T1000 (cell line): ENCODE measurements at regions not wholly inside any gene's neighbourhood (a gene's known extent, or its start where the extent isn't known, plus 50 kb on each side); places are given as distances from the start of the nearest gene placed in this dataset.

Experiments
- DNase-seq: peaks from one replicate; lab custom pipeline; 2025; ENCODE audit warnings: mixed read lengths; lab: John Stamatoyannopoulos, UW

DNA sequence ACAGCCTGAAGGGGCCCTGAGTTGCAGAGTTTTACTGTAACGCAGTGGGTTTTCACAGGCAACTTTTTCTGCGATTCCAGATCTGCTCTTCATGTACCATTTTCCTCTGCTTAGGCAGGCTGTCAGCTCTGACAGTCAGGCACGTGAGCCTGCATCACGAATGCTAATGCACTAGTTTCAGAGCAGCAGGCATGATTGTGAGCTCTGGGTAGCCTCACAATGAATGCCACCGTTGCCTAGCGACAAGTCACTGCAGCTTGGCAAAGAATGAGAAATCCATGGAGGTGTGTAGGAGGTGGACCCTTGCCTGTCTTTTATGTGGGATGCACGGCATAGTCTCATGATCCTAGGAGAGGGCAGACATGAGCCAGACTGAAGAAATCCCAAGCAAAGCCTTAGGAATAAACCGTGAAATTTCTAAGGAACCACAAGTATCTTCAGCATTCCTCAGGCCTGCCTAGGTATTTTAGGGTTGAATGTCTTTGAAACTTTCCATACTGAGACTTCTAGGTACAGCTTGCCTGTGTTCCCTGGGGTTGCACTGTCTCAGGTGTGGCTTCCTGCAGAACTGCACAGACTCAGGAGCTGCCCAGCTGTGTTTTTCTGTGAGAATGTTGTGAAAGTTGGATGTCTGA lies 774.7 kb upstream of the TSPY4 start:
- DNase-seq, result no peak

DNA sequence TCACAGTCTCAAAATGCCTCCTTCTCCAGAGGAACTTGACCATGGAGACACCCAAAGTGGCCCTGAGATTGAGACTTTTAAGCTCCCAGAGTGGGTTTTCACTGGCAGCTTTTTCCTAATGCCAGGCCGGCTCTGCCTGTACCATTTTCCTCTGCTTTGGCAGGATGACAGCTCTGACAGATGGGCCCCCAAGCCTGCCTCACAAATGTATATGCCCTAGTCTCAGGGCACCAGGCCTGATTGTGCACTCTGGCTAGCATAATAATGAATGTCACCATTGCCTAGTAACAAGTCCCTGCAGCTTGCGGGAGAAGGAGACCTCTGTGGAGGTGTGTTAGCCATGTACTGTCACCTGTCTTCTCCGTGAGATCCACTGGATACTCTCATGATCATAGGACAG lies 772.8 kb upstream of the TSPY4 start:
- DNase-seq, result no peak

DNA sequence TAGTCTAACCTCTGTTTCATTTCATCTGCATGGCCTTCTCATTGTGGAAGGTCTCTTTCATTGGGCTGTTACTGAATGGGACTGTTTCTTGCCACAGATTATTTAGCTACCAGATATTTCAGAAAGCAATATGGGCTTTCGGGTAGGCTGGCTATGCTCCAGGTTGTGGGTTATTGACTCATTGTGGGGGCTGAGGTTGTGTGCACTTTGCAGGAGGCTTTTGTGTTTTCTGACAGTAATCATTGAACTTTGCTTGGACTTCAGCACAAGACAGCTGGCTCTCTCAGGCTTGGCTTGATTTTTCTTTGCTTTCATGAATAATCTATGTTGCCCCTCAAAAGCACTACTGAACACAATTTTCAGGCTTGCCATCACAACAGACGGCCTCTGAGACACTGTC lies 771.1 kb upstream of the TSPY4 start:
- DNase-seq, result no peak

DNA sequence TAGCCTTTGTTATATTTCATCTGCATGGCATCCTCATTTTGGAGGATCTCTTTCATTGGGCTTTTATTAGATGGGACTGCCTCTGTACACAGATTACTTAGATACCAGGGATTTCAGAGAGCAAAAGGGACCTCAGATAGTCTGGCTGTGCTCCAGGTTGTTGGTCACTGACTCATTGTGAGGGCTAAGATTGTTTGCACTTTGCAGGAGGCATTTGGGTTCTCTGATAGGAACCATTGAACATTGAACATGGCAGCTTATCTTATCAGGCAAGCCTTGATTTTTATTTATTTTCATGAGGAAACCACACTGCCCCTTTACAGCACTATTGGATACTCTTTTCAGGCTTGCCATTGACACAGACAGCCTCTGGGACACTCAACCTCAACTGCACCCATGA lies 766.9 kb upstream of the TSPY4 start:
- DNase-seq, result no peak

- no peak for DNase-seq
These were observed 764.3 kb upstream of the TSPY4 start for GRCh38 chrY:8572916-8573315.

- DNase-seq, result no peak
These were observed 754.9 kb upstream of the TSPY4 start for GRCh38 chrY:8582277-8582850.

DNA sequence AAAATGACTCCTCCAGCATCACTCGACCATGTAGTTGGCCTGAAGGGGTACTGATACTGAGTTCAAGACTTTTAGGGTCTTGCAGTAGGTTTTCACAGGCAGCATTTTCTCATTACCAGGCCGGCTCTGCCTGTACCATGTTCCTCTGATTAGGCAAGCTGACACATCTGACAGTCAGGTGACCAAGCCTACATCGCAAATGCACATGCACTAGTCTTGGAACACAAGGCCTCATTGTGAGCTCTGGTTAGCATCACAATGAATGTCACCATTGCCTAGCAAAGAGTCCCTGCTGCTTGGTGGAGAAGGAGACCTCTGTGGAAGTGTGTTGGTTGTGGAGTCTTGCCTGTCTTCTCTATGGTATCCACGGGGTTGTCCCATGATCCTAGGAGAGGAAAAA lies 754.1 kb upstream of the TSPY4 start:
- no peak for DNase-seq

GRCh38 chrY:8590641-8591040 lies 746.6 kb upstream of the TSPY4 start:
- DNase-seq, result no peak

GRCh38 chrY:8591821-8592516 lies 745.3 kb upstream of the TSPY4 start:
- DNase-seq, result no peak

DNA sequence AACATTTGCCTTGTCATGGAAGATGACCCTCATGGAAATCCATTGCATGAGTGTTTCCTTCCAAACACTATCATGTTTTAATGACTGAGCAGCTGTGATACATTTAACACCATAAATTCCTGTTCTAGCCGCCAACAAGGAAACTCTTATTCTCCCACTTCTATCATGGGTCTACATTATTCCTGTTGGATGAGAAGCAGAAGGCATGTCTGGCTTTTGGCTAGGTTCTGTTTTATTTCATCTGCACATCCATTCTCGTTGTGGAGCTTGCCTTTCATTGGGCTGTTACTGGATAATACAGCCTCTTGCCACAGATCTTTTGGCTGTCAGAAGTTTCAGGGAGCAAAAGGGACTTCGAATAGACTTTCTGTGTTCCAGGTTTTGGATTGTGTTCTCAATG lies 742.6 kb upstream of the TSPY4 start:
- no peak for DNase-seq

GRCh38 chrY:8599141-8599540 lies 738.1 kb upstream of the TSPY4 start:
- DNase-seq, result no peak

GRCh38 chrY:8610620-8611019 lies 726.6 kb upstream of the TSPY4 start:
- no peak for DNase-seq

DNA sequence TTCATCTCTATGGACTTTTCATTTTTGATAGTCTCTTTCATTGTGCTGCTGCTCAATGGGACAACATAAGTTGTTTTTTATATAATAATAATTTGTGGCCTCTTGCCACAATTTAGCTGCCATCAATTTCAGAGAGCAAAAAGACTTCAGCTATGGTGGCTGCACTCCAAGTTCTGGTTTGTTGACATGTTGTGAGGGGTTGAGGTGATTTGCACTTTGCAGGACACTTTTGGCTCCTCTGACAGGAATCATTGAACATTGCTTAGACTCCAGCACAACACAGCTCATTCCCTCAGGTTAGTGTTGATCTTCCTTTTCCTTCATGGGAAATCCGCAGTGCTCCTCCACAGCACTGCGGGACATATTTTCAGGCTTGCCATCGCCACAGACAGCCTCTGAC lies 725.4 kb upstream of the TSPY4 start:
- DNase-seq, result no peak

DNA sequence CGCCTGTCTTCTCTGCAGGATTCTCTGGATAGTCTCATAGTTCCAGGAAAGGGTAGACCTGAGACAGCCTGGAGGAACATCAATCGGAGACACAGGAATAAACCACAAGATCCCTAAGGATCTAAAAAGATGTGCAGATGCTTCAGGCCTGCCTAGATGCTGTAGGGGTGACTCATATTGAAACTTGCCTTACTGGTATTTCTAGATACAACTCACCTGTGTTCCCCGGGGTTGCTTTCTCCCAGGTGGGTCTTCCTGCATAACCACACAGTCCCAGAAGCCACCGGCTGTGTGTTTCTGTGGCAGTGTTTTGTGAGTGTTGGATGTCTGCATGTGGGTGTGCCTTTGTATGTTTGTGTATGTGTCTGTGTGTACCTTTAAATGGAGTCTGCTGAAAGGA lies 719.0 kb upstream of the TSPY4 start:
- no peak for DNase-seq

- DNase-seq, result no peak
These were observed 715.1 kb upstream of the TSPY4 start for GRCh38 chrY:8622156-8622555.

DNA sequence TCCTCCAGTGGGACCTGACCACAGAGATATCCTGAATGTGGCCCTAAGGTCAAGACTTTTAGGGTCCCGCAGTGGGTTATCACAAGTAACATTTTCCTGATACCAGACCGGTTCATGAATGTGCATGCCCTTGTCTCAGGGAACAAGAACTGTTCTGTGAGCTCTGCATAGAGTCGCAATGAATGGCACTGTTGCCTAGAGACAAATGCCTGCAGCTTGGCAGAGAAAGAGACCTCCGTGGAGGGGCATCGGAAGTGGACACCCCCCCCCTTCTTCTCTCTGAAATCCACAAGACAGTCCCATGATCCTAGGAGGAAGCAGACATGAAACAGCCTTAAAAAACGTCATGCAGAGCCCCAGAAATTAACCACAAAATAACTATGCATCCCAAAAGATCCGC lies 714.4 kb upstream of the TSPY4 start:
- no peak for DNase-seq

DNA sequence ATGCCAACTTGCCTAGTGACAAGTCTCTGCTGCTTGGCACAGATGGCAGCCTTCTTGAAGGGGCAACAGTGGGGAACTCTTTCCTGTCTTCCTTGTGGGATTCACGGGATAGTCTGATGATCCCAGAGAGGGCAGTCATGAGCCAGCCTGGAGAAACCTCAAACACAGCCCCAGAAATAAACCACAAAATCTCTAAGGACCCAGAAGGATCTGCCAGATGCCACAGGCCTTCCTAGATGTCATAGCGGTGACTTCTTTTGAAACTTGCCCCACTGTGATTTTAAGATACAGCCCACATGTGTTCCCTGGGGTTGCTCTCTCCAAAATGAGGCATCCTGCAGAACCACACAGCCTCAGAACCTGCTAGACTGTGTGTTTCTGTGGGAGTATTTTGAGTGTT lies 707.6 kb upstream of the TSPY4 start:
- no peak for DNase-seq

DNA sequence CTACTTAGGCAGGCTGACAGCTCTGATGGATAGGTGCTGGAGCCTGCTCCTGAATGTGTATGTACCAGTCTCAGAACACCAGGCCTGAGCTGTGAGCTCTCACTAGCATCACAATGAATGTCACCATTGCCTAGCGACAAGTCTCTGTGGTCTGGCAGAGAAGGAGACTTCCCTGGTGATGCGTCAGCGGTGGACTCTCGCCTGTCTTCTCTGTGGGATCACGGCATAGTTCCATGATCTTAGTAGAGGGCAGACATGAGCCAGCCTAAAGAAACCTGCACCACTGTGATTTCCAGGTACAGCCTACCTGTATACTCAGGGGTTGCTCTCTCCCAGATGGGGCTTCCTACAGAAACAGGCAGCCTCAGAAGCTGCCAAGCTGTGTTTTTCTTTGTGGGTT lies 699.2 kb upstream of the TSPY4 start:
- DNase-seq, result no peak

DNA sequence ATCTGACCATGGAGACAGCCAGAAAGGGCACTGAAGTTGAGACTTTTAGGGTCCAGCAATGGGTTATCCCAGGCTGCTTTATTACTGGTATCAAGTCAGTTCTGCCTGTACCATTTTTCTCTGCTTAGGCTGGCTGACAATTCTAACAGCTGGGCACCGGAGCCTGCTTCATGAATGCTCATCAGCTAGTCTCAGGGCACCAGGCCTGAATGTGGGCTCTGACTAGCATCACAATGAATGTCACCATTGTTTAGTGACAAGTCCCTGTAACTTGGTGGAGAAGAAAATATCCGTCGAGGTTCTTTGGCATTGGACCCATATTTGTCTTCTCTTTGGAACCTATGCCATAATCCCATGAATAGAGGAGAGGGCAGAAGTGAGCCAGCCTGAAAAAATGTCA lies 692.3 kb upstream of the TSPY4 start:
- DNase-seq, result no peak

DNA sequence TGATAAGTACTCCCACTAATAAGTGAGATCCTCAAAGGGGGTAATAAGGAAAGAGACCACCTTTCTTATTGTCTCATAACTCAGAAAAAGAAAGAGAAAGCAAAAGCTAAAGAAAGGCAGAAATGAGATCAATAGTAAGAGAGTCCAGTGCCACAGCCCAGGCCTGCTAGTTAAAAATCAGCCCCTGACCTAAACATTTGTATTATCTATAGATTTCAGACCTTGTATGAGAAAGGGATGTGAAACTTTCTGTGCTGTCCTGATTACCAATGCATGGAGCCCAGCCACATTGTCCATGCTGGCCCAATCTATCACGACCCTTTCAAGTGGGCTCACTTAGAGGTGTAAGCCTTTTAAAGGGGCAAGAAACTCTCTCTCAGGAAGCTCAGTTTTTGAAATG lies 684.8 kb upstream of the TSPY4 start:
- no peak for DNase-seq

DNA sequence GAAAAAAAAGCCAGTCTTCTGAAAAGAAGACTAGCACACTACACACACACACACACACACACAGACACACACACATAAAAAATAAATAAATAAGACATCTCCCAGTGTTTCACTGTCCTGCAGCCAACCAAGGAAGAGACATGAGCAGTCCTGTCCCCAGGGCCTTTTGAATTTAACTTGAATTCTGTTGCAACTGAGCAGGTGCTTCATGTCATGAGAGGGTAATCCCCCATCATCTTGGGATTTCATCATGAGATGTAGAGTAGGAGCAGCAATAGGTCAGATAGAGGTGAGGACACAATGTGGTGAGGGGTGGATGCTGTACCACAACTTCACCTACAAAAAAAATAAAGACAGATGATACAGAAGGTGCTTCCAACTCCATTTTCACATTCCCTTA lies 682.2 kb upstream of the TSPY4 start:
- DNase-seq, result no peak

DNA sequence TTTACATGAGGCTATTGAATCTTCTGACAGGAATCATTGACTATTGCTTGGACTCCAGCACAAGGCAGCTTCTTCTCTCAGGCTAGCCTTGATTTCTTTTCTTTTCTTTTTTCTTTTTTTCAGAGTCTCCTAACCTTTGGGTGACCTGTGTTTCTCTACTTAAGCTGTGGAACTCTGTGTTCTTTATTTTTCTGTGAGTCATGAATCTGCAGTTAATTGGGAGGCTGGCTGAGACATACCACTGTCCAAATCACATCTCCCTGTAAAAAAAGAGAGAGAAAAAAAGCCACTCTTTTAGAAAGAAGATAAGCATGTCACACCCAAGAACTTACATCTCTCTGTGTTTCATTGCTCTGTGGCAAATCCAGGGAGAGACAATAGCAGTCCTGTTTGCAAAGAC lies 681.2 kb upstream of the TSPY4 start:
- DNase-seq, result no peak

GRCh38 chrY:8656515-8656914 lies 680.7 kb upstream of the TSPY4 start:
- DNase-seq, result no peak

GRCh38 chrY:8659721-8660120 lies 677.5 kb upstream of the TSPY4 start:
- DNase-seq, result no peak
